ENCODE measurements at regions not wholly inside any gene's neighbourhood (a gene's known extent, or its start where the extent isn't known, plus 50 kb on each side); places are given as distances from the start of the nearest gene placed in this dataset.
A peak's percentile ranks its signal among the peaks of the same experiment; 100 is the strongest.

DNA sequence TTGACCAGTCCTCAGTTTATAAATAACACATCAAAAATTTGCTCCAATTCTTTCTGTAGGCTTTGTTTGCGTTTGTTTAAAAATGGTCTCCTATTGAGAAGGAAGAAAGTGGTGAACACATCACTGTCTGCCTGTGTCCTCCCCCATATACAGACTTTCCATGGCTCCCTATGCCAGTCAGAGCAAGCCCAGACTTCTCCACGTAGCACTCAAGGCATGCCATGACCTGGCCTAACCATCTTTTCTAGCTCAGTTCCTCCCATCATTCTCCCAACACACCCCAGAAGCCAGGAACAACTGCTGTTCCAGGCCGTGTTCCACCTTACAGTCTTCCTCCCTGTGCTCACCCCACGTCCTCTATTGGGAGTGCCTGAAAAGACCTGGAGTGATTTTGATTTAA, 129.6 kb upstream of the ZNF618 start:
- Histone ChIP-seq H3K27me3 (ENCODE audit: control insufficient read depth, extremely low read depth, insufficient read depth, low read length) (peaks cover 18% of the 10 kb centered on the region), H3K9ac (ENCODE audit: control insufficient read depth, extremely low read depth, insufficient read depth, low read length) (no peak overlapping the region), H3K36me3 (ENCODE audit: control insufficient read depth in 2 of 2, extremely low read depth in 1 of 2, insufficient read depth in 2 of 2, low read length in 2 of 2) (no peaks in the 10 kb centered on the region), H3K4me1 (ENCODE audit: control insufficient read depth, extremely low read depth, insufficient read depth, low read length) (peaks cover 3% of the 10 kb centered on the region), H3K27ac (ENCODE audit: control insufficient read depth, insufficient read depth, low read length) (no peak overlapping the region), H4K20me1 (ENCODE audit: control insufficient read depth, extremely low read depth, insufficient read depth, low read length) (no peaks in the 10 kb centered on the region), H3K9me3 (ENCODE audit: control insufficient read depth, low read depth, low read length) (no peaks in the 10 kb centered on the region), H3K9me1 (ENCODE audit: control insufficient read depth, extremely low read depth, insufficient read depth, low read length) (peaks cover 3% of the 10 kb centered on the region), H3K4me2 (ENCODE audit: control insufficient read depth, extremely low read depth, insufficient read depth, low read depth, low read length) (no peak overlapping the region), H3K4me3 (ENCODE audit: control insufficient read depth in 2 of 3, extremely low read depth in 1 of 3, insufficient read depth in 2 of 3, low read depth in 1 of 3, low read length in 3 of 3) (no peak overlapping the region), H2AFZ (ENCODE audit: control insufficient read depth, low read length) (no peak overlapping the region), H3K79me2 (ENCODE audit: control insufficient read depth, insufficient read depth, low read length) (no peaks in the 10 kb centered on the region)
- FAIRE-seq (no peak), DNase-seq (ENCODE audit: low read depth, low spot score) (peak; percentile 21)
- TF ChIP-seq EZH2 (IDR thresholded peaks at IDR 0.05; ENCODE audit: low read length) (no peak), CTCF (optimal IDR thresholded peaks at IDR 0.05 in 1 of 3, IDR thresholded peaks at IDR 0.05 in 1 of 3, conservative IDR thresholded peaks at IDR 0.05 in 1 of 3; ENCODE audit: extremely low read depth in 1 of 3, insufficient read depth in 2 of 3, low read length in 3 of 3) (no peak)
- dilution Hi-C loops (cut with MboI; ENCODE audit: extremely low pct_ligation_motif_present, low sequenced_read_pairs), result no loop called here

DNA sequence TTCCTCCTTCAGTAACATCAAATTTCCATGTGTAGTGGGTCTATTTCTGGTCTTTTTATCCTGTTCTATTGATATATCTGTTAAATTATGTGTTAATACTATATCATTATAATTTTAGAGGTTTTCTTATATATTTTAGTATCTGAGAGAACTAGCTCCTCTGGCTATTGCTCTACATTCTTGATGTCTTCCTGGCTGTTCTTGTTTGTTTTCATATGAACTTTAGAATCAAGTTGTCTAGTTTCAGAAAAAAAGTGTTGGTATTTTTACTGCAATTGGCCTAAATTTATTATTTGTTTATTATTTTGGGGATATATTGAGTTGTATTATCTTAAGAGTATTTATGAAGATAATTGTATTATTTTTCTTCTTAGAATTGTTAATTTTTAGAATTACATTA, 128.0 kb upstream of the ZNF618 start:
- Histone ChIP-seq H3K36me3 (ENCODE audit: control insufficient read depth in 2 of 2, extremely low read depth in 1 of 2, insufficient read depth in 2 of 2, low read length in 2 of 2) (no peaks in the 10 kb centered on the region), H3K4me2 (ENCODE audit: control insufficient read depth, extremely low read depth, insufficient read depth, low read depth, low read length) (no peak overlapping the region), H3K9me3 (ENCODE audit: control insufficient read depth, low read depth, low read length) (no peaks in the 10 kb centered on the region), H2AFZ (ENCODE audit: control insufficient read depth, low read length) (no peak overlapping the region), H3K9me1 (ENCODE audit: control insufficient read depth, extremely low read depth, insufficient read depth, low read length) (peaks cover 3% of the 10 kb centered on the region), H3K27me3 (ENCODE audit: control insufficient read depth, extremely low read depth, insufficient read depth, low read length) (peaks cover 18% of the 10 kb centered on the region), H3K9ac (ENCODE audit: control insufficient read depth, extremely low read depth, insufficient read depth, low read length) (no peak overlapping the region), H3K4me1 (ENCODE audit: control insufficient read depth, extremely low read depth, insufficient read depth, low read length) (peaks cover 3% of the 10 kb centered on the region), H3K4me3 (ENCODE audit: control insufficient read depth in 2 of 3, extremely low read depth in 1 of 3, insufficient read depth in 2 of 3, low read depth in 1 of 3, low read length in 3 of 3) (no peak overlapping the region), H4K20me1 (ENCODE audit: control insufficient read depth, extremely low read depth, insufficient read depth, low read length) (no peaks in the 10 kb centered on the region), H3K27ac (ENCODE audit: control insufficient read depth, insufficient read depth, low read length) (no peak overlapping the region), H3K79me2 (ENCODE audit: control insufficient read depth, insufficient read depth, low read length) (no peaks in the 10 kb centered on the region)
- no peak for TF ChIP-seq CTCF (optimal IDR thresholded peaks at IDR 0.05 in 1 of 3, IDR thresholded peaks at IDR 0.05 in 1 of 3, conservative IDR thresholded peaks at IDR 0.05 in 1 of 3; ENCODE audit: extremely low read depth in 1 of 3, insufficient read depth in 2 of 3, low read length in 3 of 3)
- DNase-seq (ENCODE audit: low read depth, low spot score) (no peak), FAIRE-seq (no peak)
- dilution Hi-C loops (cut with MboI; ENCODE audit: extremely low pct_ligation_motif_present, low sequenced_read_pairs), result no loop called here

Data from keratinocyte (primary cell).